ENCODE measurements at regions not wholly inside any gene's neighbourhood (a gene's known extent, or its start where the extent isn't known, plus 50 kb on each side); places are given as distances from the start of the nearest gene placed in this dataset.

DNA sequence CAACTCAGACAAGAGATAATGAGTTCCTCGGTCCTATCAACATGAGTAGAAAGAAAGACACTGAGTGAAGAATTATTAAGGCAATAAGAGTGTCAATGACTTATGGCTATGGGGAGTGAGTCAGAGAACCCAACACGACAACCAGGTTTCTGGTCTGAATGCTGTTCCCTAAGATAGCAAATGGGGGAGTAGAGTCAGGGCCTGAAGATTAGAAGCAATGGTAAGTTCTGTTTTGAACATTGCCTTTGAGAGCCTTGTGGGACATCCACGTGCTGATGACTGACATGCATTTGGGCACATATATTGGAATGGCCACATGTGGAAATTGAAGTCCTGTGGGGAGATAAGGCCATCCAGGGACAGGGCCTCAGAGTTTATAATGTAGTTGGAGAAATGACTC lies 254.4 kb upstream of the TCF21 start:
- TF ChIP-seq, protein P1, sequence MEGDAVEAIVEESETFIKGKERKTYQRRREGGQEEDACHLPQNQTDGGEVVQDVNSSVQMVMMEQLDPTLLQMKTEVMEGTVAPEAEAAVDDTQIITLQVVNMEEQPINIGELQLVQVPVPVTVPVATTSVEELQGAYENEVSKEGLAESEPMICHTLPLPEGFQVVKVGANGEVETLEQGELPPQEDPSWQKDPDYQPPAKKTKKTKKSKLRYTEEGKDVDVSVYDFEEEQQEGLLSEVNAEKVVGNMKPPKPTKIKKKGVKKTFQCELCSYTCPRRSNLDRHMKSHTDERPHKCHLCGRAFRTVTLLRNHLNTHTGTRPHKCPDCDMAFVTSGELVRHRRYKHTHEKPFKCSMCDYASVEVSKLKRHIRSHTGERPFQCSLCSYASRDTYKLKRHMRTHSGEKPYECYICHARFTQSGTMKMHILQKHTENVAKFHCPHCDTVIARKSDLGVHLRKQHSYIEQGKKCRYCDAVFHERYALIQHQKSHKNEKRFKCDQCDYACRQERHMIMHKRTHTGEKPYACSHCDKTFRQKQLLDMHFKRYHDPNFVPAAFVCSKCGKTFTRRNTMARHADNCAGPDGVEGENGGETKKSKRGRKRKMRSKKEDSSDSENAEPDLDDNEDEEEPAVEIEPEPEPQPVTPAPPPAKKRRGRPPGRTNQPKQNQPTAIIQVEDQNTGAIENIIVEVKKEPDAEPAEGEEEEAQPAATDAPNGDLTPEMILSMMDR (IDR thresholded peaks at IDR 0.05): no peak
- no peak for TF ChIP-seq POLR2A (IDR thresholded peaks at IDR 0.05)

Measured in adrenal gland (tissue), 5 donors.